GM23338 (cell line): ENCODE measurements at regions not wholly inside any gene's neighbourhood (a gene's known extent, or its start where the extent isn't known, plus 50 kb on each side); places are given as distances from the start of the nearest gene placed in this dataset.

Experiments
- CREB1 ChIP-seq: fragments of 250-450 bp; sonication (Bioruptor Pico); IDR thresholded peaks from 2 replicates; pipeline ENCODE4 v1.5.0; 2020; ENCODE audit warnings: low read depth, mild to moderate bottlenecking, moderate library complexity
- EZH2 ChIP-seq: fragments of 200-600 bp; sonication (generic); IDR thresholded peaks from one replicate; pipeline ENCODE4 v1.8.0; 2017; ENCODE audit warnings: antibody characterized with exemption, mild to moderate bottlenecking, low read depth; ENCODE audit not compliant: unreplicated experiment
- JUNB ChIP-seq: IDR thresholded peaks from one replicate; pipeline ENCODE4 v1.6.1; 2016; ENCODE audit warnings: antibody characterized with exemption; ENCODE audit not compliant: unreplicated experiment
- NANOG ChIP-seq: IDR thresholded peaks from 2 replicates; pipeline ENCODE4 v1.6.1; 2016; ENCODE audit warnings: antibody characterized with exemption, borderline replicate concordance
- STAT1 ChIP-seq: IDR thresholded peaks from one replicate; pipeline ENCODE4 v1.6.1; 2016; ENCODE audit warnings: antibody characterized with exemption; ENCODE audit not compliant: unreplicated experiment
- TF ChIP-seq, protein P1 (sequence below): fragments of 250-450 bp; sonication (Bioruptor Pico); IDR thresholded peaks from 2 replicates; pipeline ENCODE4 v1.5.0; 2020; ENCODE audit warnings: mild to moderate bottlenecking, moderate library complexity
- TF ChIP-seq, protein P2 (sequence below), 2 experiments: fragments of 200-600 bp in 1 of 2; sonication (generic) in 1 of 2; conservative IDR thresholded peaks; 2 replicates each; pipeline versions ENCODE4 v1.5.1 to v1.6.1; 2016 to 2017; ENCODE audit warnings: antibody characterized with exemption in 2 of 2, low read depth in 2 of 2, mild to moderate bottlenecking in 2 of 2, moderate library complexity in 1 of 2
- TF ChIP-seq, protein P3 (sequence below): IDR thresholded peaks from one replicate; pipeline ENCODE4 v1.6.1; 2018; ENCODE audit warnings: antibody characterized with exemption; ENCODE audit not compliant: unreplicated experiment

DNA sequence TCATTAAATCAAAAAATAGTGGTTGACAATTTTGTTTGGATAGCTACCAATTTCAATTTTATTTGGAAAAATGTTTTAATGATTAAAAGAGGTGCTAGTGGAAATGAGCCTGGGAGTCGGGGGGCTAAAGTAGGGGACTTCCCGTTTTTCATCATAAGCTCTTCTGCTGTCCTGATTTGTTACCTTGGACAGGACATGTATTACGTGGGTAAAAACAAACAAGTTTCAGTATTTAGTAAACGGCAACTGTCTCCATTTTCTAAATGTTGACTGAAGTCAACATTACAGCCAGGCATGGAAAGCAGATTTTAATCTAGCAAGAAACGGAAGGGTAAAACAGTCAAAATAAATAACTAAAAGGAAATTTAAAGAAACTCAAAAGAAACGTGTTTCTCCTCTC lies 212.3 kb upstream of the GRAMD2B start (continued):
- TF ChIP-seq, protein P1, sequence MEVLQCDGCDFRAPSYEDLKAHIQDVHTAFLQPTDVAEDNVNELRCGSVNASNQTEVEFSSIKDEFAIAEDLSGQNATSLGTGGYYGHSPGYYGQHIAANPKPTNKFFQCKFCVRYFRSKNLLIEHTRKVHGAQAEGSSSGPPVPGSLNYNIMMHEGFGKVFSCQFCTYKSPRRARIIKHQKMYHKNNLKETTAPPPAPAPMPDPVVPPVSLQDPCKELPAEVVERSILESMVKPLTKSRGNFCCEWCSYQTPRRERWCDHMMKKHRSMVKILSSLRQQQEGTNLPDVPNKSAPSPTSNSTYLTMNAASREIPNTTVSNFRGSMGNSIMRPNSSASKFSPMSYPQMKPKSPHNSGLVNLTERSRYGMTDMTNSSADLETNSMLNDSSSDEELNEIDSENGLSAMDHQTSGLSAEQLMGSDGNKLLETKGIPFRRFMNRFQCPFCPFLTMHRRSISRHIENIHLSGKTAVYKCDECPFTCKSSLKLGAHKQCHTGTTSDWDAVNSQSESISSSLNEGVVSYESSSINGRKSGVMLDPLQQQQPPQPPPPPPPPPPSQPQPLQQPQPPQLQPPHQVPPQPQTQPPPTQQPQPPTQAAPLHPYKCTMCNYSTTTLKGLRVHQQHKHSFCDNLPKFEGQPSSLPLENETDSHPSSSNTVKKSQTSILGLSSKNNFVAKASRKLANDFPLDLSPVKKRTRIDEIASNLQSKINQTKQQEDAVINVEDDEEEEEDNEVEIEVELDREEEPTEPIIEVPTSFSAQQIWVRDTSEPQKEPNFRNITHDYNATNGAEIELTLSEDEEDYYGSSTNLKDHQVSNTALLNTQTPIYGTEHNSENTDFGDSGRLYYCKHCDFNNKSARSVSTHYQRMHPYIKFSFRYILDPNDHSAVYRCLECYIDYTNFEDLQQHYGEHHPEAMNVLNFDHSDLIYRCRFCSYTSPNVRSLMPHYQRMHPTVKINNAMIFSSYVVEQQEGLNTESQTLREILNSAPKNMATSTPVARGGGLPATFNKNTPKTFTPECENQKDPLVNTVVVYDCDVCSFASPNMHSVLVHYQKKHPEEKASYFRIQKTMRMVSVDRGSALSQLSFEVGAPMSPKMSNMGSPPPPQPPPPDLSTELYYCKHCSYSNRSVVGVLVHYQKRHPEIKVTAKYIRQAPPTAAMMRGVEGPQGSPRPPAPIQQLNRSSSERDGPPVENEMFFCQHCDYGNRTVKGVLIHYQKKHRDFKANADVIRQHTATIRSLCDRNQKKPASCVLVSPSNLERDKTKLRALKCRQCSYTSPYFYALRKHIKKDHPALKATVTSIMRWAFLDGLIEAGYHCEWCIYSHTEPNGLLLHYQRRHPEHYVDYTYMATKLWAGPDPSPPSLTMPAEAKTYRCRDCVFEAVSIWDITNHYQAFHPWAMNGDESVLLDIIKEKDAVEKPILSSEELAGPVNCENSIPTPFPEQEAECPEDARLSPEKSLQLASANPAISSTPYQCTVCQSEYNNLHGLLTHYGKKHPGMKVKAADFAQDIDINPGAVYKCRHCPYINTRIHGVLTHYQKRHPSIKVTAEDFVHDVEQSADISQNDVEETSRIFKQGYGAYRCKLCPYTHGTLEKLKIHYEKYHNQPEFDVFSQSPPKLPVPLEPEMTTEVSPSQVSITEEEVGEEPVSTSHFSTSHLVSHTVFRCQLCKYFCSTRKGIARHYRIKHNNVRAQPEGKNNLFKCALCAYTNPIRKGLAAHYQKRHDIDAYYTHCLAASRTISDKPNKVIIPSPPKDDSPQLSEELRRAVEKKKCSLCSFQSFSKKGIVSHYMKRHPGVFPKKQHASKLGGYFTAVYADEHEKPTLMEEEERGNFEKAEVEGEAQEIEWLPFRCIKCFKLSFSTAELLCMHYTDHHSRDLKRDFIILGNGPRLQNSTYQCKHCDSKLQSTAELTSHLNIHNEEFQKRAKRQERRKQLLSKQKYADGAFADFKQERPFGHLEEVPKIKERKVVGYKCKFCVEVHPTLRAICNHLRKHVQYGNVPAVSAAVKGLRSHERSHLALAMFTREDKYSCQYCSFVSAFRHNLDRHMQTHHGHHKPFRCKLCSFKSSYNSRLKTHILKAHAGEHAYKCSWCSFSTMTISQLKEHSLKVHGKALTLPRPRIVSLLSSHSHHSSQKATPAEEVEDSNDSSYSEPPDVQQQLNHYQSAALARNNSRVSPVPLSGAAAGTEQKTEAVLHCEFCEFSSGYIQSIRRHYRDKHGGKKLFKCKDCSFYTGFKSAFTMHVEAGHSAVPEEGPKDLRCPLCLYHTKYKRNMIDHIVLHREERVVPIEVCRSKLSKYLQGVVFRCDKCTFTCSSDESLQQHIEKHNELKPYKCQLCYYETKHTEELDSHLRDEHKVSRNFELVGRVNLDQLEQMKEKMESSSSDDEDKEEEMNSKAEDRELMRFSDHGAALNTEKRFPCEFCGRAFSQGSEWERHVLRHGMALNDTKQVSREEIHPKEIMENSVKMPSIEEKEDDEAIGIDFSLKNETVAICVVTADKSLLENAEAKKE (CRISPR knock-in tag) = no peak
- no peak for TF ChIP-seq NANOG
- TF ChIP-seq, protein P2, sequence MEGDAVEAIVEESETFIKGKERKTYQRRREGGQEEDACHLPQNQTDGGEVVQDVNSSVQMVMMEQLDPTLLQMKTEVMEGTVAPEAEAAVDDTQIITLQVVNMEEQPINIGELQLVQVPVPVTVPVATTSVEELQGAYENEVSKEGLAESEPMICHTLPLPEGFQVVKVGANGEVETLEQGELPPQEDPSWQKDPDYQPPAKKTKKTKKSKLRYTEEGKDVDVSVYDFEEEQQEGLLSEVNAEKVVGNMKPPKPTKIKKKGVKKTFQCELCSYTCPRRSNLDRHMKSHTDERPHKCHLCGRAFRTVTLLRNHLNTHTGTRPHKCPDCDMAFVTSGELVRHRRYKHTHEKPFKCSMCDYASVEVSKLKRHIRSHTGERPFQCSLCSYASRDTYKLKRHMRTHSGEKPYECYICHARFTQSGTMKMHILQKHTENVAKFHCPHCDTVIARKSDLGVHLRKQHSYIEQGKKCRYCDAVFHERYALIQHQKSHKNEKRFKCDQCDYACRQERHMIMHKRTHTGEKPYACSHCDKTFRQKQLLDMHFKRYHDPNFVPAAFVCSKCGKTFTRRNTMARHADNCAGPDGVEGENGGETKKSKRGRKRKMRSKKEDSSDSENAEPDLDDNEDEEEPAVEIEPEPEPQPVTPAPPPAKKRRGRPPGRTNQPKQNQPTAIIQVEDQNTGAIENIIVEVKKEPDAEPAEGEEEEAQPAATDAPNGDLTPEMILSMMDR (conservative IDR thresholded peaks at IDR 0.05; ENCODE audit: low read depth in 2 of 2) = no peak
- TF ChIP-seq, protein P3, sequence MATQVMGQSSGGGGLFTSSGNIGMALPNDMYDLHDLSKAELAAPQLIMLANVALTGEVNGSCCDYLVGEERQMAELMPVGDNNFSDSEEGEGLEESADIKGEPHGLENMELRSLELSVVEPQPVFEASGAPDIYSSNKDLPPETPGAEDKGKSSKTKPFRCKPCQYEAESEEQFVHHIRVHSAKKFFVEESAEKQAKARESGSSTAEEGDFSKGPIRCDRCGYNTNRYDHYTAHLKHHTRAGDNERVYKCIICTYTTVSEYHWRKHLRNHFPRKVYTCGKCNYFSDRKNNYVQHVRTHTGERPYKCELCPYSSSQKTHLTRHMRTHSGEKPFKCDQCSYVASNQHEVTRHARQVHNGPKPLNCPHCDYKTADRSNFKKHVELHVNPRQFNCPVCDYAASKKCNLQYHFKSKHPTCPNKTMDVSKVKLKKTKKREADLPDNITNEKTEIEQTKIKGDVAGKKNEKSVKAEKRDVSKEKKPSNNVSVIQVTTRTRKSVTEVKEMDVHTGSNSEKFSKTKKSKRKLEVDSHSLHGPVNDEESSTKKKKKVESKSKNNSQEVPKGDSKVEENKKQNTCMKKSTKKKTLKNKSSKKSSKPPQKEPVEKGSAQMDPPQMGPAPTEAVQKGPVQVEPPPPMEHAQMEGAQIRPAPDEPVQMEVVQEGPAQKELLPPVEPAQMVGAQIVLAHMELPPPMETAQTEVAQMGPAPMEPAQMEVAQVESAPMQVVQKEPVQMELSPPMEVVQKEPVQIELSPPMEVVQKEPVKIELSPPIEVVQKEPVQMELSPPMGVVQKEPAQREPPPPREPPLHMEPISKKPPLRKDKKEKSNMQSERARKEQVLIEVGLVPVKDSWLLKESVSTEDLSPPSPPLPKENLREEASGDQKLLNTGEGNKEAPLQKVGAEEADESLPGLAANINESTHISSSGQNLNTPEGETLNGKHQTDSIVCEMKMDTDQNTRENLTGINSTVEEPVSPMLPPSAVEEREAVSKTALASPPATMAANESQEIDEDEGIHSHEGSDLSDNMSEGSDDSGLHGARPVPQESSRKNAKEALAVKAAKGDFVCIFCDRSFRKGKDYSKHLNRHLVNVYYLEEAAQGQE = no peak
- no peak for TF ChIP-seq JUNB
- no peak for TF ChIP-seq CREB1 (CRISPR knock-in tag)
- TF ChIP-seq EZH2 = no peak
- no peak for TF ChIP-seq STAT1
